HepG2 (cell line): ENCODE measurements at regions not wholly inside any gene's neighbourhood (a gene's known extent, or its start where the extent isn't known, plus 50 kb on each side); places are given as distances from the start of the nearest gene placed in this dataset.

ENCODE experiments used
- ATAC-seq: fragments of 200-7000 bp; cut with Tn5 transposase; 3 replicates; pipeline ENCODE4 v1.9.1; 2020; ENCODE audit warnings: mild to moderate bottlenecking, moderate library complexity
- BruUV-seq: library from RNA; stranded (reverse); fragments of 400-500 nt; replicated peaks from 2 replicates; lab custom pipeline; 2021; lab: Mats Ljungman, UMichigan
- CTCF ChIA-PET: fragments of 300-600 bp; formaldehyde crosslinking; extraction: SDS; loops from one replicate; lab custom pipeline; 2021; ENCODE audit warnings: low total read pairs, inconsistent platforms, low intra/inter-chr PET ratio; lab: Yijun Ruan, JAX
- POLR2A ChIA-PET: fragments of 350-600 bp; sonication (Branson Sonifier 250); formaldehyde crosslinking; loops from one replicate; lab custom pipeline; 2020; ENCODE audit warnings: antibody characterized with exemption, inconsistent platforms; lab: Yijun Ruan, JAX
- DNase-seq: peaks from one replicate; pipeline ENCODE4 v3.0.0-alpha.2; 2015; ENCODE audit warnings: low spot score
- FAIRE-seq: peaks from 3 replicates; lab custom pipeline; 2011; peaks lifted over from hg19 to GRCh38; lab: Jason Lieb, UNC
- H2AFZ ChIP-seq: one replicate; pipeline ENCODE4 v1.6.1; 2011; ENCODE audit warnings: low read length, inconsistent platforms
- H3K27ac ChIP-seq: fragments of 300-600 bp; 3 replicates; pipeline ENCODE4 v1.8.0; 2011; ENCODE audit warnings: mixed run types, mild to moderate bottlenecking, mixed read lengths, low read length, inconsistent platforms; ENCODE audit not compliant: insufficient read depth; ENCODE audit errors: extremely low read length
- H3K27me3 ChIP-seq, 2 experiments: fragments of 200-600 bp in 1 of 2; 2 replicates in 1 of 2; 3 replicates in 1 of 2; pipeline versions ENCODE4 v1.6.0 to v1.8.0; 2011; ENCODE audit warnings: low read length in 2 of 2, mild to moderate bottlenecking in 2 of 2, moderate library complexity in 2 of 2, inconsistent platforms in 1 of 2; ENCODE audit not compliant: insufficient read depth in 2 of 2, control insufficient read depth in 1 of 2
- H3K36me3 ChIP-seq, 2 experiments: fragments of 200-600 bp in 1 of 2; replicated peaks in 1 of 2; 2 replicates in 1 of 2; 3 replicates in 1 of 2; pipeline versions ENCODE4 v1.5.1 to v1.8.0; 2011; ENCODE audit warnings: low read length in 2 of 2, inconsistent platforms in 1 of 2; ENCODE audit not compliant: insufficient read depth in 2 of 2, control insufficient read depth in 1 of 2
- H3K4me1 ChIP-seq: 2 replicates; pipeline ENCODE4 v1.5.1; 2012; ENCODE audit warnings: low read length, inconsistent platforms; ENCODE audit not compliant: insufficient read depth
- H3K4me2 ChIP-seq: 2 replicates; pipeline ENCODE4 v1.6.0; 2011; ENCODE audit warnings: low read depth, low read length, inconsistent platforms
- H3K4me3 ChIP-seq, 3 experiments: fragments of 200-600 bp in 1 of 3; sonication (generic), shearing (Covaris generic) in 1 of 3; replicated peaks in 1 of 3; 2 replicates each; pipeline ENCODE4 v1.5.1; 2011 to 2016; ENCODE audit warnings: low read length in 3 of 3, inconsistent platforms in 2 of 3, low read depth in 2 of 3, mild to moderate bottlenecking in 2 of 3, control low read depth in 1 of 3, mixed read lengths in 1 of 3; ENCODE audit not compliant: insufficient read depth in 1 of 3
- H3K79me2 ChIP-seq: one replicate; pipeline ENCODE4 v1.6.1; 2011; ENCODE audit warnings: low read length, inconsistent platforms; ENCODE audit not compliant: insufficient read depth
- H3K9ac ChIP-seq: 2 replicates; pipeline ENCODE4 v1.6.0; 2011; ENCODE audit warnings: mild to moderate bottlenecking, low read depth, low read length, inconsistent platforms; ENCODE audit not compliant: insufficient read depth
- H3K9me3 ChIP-seq: 2 replicates; pipeline ENCODE4 v1.5.1; 2012; ENCODE audit warnings: mild to moderate bottlenecking, low read length
- H4K20me1 ChIP-seq: 2 replicates; pipeline ENCODE4 v1.6.0; 2011; ENCODE audit warnings: inconsistent platforms, mild to moderate bottlenecking, low read length, moderate library complexity; ENCODE audit not compliant: insufficient read depth
- HDAC1 ChIP-seq: sonication (generic); formaldehyde crosslinking; IDR thresholded peaks from 2 replicates; pipeline ENCODE4 v1.5.1; 2020; ENCODE audit warnings: mild to moderate bottlenecking, missing genetic modification reagents
- KDM6A ChIP-seq: IDR thresholded peaks from 2 replicates; pipeline ENCODE4 v1.6.1; 2016; ENCODE audit warnings: low read depth
- NFYB ChIP-seq: sonication (generic); formaldehyde crosslinking; IDR thresholded peaks from 2 replicates; pipeline ENCODE4 v1.4.0; 2020; ENCODE audit warnings: missing genetic modification reagents
- TAF15 ChIP-seq: fragments of 200-400 bp; formaldehyde crosslinking; IDR thresholded peaks from one replicate; pipeline ENCODE4 v1.6.1; 2018; ENCODE audit warnings: mild to moderate bottlenecking, low read depth, low read length; ENCODE audit not compliant: poor library complexity, severe bottlenecking
- TEAD2 ChIP-seq: sonication (generic); formaldehyde crosslinking; IDR thresholded peaks from 2 replicates; pipeline ENCODE4 v1.9.0; 2021; ENCODE audit warnings: missing genetic modification reagents
- ZMYM4 ChIP-seq: sonication (generic); formaldehyde crosslinking; IDR thresholded peaks from 2 replicates; pipeline ENCODE4 v1.8.1; 2023; ENCODE audit warnings: mild to moderate bottlenecking, missing genetic modification reagents
- ZNF776 ChIP-seq: sonication (generic); formaldehyde crosslinking; IDR thresholded peaks from 2 replicates; pipeline ENCODE4 v1.4.0; 2020; ENCODE audit warnings: mild to moderate bottlenecking, missing genetic modification reagents
- WGBS: methylation state at CpG from one replicate; pipeline ENCODE4 v1.1.6; 2017; ENCODE audit warnings: low lambda C conversion rate; 5-methylcytosine and 5-hydroxymethylcytosine counted together
- in situ Hi-C: cut with HindIII; loops from 2 replicates; pipeline ENCODE4 v1.10.0; 2017; ENCODE audit warnings: low pct_unique_long_range_greater_than_20kb; ENCODE audit not compliant: extremely low pct_ligation_motif_present
- intact Hi-C: fragments of 100-400 bp; cut with micrococcal nuclease; formaldehyde crosslinking; loops from one replicate; pipeline ENCODE4 v1.10.0; 2022; ENCODE audit not compliant: unreplicated experiment
- TF ChIP-seq, protein P1 (sequence below): sonication (generic); formaldehyde crosslinking; IDR thresholded peaks from 2 replicates; pipeline ENCODE4 v1.4.0; 2020; ENCODE audit warnings: missing genetic modification reagents
- TF ChIP-seq, protein P2 (sequence below): sonication (generic); formaldehyde crosslinking; IDR thresholded peaks from 2 replicates; pipeline ENCODE4 v1.4.0; 2020; ENCODE audit warnings: missing genetic modification reagents
- TF ChIP-seq, protein P3 (sequence below): IDR thresholded peaks from 2 replicates; pipeline ENCODE4 v1.6.1; 2016; ENCODE audit warnings: missing compliant biosample characterization, missing genetic modification reagents, borderline replicate concordance
- TF ChIP-seq, protein P4 (sequence below), 2 experiments: sonication (generic) in 1 of 2; formaldehyde crosslinking in 1 of 2; IDR thresholded peaks; 2 replicates each; pipeline versions ENCODE4 v1.4.0 to v1.6.1; 2016 to 2020; ENCODE audit warnings: borderline replicate concordance in 1 of 2, low read depth in 1 of 2, mild to moderate bottlenecking in 1 of 2, missing genetic modification reagents in 1 of 2

DNA sequence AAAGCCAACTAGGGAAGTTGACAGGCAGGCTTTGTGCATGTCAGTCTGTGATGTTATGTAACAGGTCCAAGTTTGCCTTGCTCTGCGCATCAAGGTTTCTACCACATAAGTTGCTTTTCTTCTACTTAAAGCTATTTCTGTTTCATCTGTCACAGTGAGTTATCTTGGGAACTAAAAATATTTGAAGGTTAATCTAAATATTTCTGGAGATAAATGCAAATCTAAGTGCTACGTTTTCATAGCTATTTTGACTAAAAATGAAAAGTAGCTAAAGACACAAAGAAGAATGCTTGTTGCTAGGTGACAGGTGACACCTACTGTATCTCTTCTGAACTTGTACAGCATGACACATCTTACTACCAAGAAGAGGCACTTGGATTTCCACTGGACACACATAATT lies 135.6 kb downstream of the KLF12 start:
- no peak for FAIRE-seq
- ATAC-seq, result no peak
- BruUV-seq, result no TSS peak

More for the DNA sequence above, 135.6 kb downstream of the KLF12 start:
- Histone ChIP-seq H2AFZ (no peak overlapping the region), H4K20me1 (no peaks in the 10 kb centered on the region), H3K9ac (no peak overlapping the region), H3K4me1 (no peaks in the 10 kb centered on the region), H3K79me2 (no peaks in the 10 kb centered on the region), H3K4me2 (no peak overlapping the region), H3K36me3 (no peaks in the 10 kb centered on the region), H3K27me3 (no peaks in the 10 kb centered on the region), H3K4me3 (no peak overlapping the region), H3K9me3 (no peaks in the 10 kb centered on the region), H3K27ac (no peak overlapping the region)
- 61% methylated on average over 2 of the region's 2 CpGs for WGBS
- TF ChIP-seq TEAD2 (no peak), NFYB (CRISPR knock-in tag) (no peak), KDM6A (CRISPR knock-in tag) (no peak), HDAC1 (CRISPR knock-in tag) (no peak), ZMYM4 (no peak), ZNF776 (no peak), TAF15 (no peak)
- TF ChIP-seq, protein P1, sequence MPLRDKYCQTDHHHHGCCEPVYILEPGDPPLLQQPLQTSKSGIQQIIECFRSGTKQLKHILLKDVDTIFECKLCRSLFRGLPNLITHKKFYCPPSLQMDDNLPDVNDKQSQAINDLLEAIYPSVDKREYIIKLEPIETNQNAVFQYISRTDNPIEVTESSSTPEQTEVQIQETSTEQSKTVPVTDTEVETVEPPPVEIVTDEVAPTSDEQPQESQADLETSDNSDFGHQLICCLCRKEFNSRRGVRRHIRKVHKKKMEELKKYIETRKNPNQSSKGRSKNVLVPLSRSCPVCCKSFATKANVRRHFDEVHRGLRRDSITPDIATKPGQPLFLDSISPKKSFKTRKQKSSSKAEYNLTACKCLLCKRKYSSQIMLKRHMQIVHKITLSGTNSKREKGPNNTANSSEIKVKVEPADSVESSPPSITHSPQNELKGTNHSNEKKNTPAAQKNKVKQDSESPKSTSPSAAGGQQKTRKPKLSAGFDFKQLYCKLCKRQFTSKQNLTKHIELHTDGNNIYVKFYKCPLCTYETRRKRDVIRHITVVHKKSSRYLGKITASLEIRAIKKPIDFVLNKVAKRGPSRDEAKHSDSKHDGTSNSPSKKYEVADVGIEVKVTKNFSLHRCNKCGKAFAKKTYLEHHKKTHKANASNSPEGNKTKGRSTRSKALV, result no peak
- TF ChIP-seq, protein P2, sequence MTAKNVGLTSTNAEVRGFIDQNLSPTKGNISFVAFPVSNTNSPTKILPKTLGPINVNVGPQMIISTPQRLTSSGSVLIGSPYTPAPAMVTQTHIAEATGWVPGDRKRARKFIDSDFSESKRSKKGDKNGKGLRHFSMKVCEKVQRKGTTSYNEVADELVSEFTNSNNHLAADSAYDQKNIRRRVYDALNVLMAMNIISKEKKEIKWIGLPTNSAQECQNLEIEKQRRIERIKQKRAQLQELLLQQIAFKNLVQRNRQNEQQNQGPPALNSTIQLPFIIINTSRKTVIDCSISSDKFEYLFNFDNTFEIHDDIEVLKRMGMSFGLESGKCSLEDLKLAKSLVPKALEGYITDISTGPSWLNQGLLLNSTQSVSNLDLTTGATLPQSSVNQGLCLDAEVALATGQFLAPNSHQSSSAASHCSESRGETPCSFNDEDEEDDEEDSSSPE (CRISPR knock-in tag), result no peak
- TF ChIP-seq, protein P3, sequence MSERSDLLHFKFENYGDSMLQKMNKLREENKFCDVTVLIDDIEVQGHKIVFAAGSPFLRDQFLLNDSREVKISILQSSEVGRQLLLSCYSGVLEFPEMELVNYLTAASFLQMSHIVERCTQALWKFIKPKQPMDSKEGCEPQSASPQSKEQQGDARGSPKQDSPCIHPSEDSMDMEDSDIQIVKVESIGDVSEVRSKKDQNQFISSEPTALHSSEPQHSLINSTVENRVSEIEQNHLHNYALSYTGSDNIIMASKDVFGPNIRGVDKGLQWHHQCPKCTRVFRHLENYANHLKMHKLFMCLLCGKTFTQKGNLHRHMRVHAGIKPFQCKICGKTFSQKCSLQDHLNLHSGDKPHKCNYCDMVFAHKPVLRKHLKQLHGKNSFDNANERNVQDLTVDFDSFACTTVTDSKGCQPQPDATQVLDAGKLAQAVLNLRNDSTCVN (CRISPR knock-in tag), result no peak
- TF ChIP-seq, protein P4, sequence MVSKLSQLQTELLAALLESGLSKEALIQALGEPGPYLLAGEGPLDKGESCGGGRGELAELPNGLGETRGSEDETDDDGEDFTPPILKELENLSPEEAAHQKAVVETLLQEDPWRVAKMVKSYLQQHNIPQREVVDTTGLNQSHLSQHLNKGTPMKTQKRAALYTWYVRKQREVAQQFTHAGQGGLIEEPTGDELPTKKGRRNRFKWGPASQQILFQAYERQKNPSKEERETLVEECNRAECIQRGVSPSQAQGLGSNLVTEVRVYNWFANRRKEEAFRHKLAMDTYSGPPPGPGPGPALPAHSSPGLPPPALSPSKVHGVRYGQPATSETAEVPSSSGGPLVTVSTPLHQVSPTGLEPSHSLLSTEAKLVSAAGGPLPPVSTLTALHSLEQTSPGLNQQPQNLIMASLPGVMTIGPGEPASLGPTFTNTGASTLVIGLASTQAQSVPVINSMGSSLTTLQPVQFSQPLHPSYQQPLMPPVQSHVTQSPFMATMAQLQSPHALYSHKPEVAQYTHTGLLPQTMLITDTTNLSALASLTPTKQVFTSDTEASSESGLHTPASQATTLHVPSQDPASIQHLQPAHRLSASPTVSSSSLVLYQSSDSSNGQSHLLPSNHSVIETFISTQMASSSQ (IDR thresholded peaks at IDR 0.05; ENCODE audit: low read depth), result no peak
- TF ChIP-seq, protein P4 (CRISPR knock-in tag; IDR thresholded peaks at IDR 0.05; ENCODE audit: borderline replicate concordance), result no peak
- intact Hi-C loops, result no loop called here
- ChIA-PET POLR2A (no interaction called here), CTCF (no interaction called here)
- DNase-seq, result no peak
- in situ Hi-C loops, result no loop called here
